K562 (cell line): ENCODE measurements at regions not wholly inside any gene's neighbourhood (a gene's known extent, or its start where the extent isn't known, plus 50 kb on each side); places are given as distances from the start of the nearest gene placed in this dataset.

Source experiments
- ATAC-seq: fragments of 200-7000 bp; cut with Tn5 transposase; 3 replicates; pipeline ENCODE4 v1.9.1; 2020; ENCODE audit warnings: moderate library complexity
- BruUV-seq: library from RNA; stranded (reverse); fragments of 400-500 nt; replicated peaks from 2 replicates; lab custom pipeline; 2021; lab: Mats Ljungman, UMichigan
- CTCF ChIA-PET: fragments of 300-600 bp; formaldehyde crosslinking; extraction: SDS; loops from one replicate; lab custom pipeline; 2021; ENCODE audit warnings: low intra/inter-chr PET ratio; lab: Yijun Ruan, JAX
- POLR2A ChIA-PET: fragments of 300-600, 350-650 bp; sonication (Branson Sonifier 250); formaldehyde crosslinking; extraction: SDS; loops from one replicate; lab custom pipeline; 2021; ENCODE audit warnings: antibody characterized with exemption, inconsistent platforms; lab: Yijun Ruan, JAX
- DNase-seq, 4 experiments: peaks; one replicate each; pipeline versions ENCODE4 v3.0.0 to v3.0.0-alpha.2; 2011 to 2018; ENCODE audit warnings: low spot score in 3 of 4, mixed read lengths in 3 of 4; ENCODE audit errors: extremely low read depth in 1 of 4
- FAIRE-seq: peaks from 2 replicates; lab custom pipeline; 2011; peaks lifted over from hg19 to GRCh38; lab: Jason Lieb, UNC
- H2AFZ ChIP-seq: 2 replicates; pipeline ENCODE4 v1.6.0; 2011; ENCODE audit warnings: low read depth, low read length, control low read depth, inconsistent platforms
- H3K27ac ChIP-seq: fragments of 200-600 bp; 3 replicates; pipeline ENCODE4 v1.8.0; 2011; ENCODE audit warnings: low read depth, mild to moderate bottlenecking, control low read depth, inconsistent platforms, low read length, moderate library complexity, mixed read lengths; ENCODE audit errors: extremely low read depth
- H3K27me3 ChIP-seq, 2 experiments: fragments of 300-600 bp in 1 of 2; 2 replicates in 1 of 2; 3 replicates in 1 of 2; pipeline versions ENCODE4 v1.6.0 to v1.8.0; 2011; ENCODE audit warnings: inconsistent platforms in 2 of 2, low read length in 2 of 2, mild to moderate bottlenecking in 1 of 2, mixed read lengths in 1 of 2, moderate library complexity in 1 of 2; ENCODE audit not compliant: control insufficient read depth in 2 of 2, insufficient read depth in 2 of 2
- H3K36me3 ChIP-seq: fragments of 300-600 bp; 3 replicates; pipeline ENCODE4 v1.8.0; 2011; ENCODE audit warnings: mild to moderate bottlenecking, low read length, inconsistent platforms; ENCODE audit not compliant: control insufficient read depth, insufficient read depth
- H3K4me1 ChIP-seq, 2 experiments: fragments of 200-600 bp in 1 of 2; replicated peaks in 1 of 2; 2 replicates in 1 of 2; 3 replicates in 1 of 2; pipeline versions ENCODE4 v1.5.1 to v1.8.0; 2011; ENCODE audit warnings: inconsistent platforms in 2 of 2, low read length in 2 of 2, mild to moderate bottlenecking in 1 of 2, mixed read lengths in 1 of 2, moderate library complexity in 1 of 2; ENCODE audit not compliant: control insufficient read depth in 2 of 2, insufficient read depth in 2 of 2
- H3K4me2 ChIP-seq: 2 replicates; pipeline ENCODE4 v1.6.1; 2011; ENCODE audit warnings: low read length, control low read depth, inconsistent platforms, mixed read lengths; ENCODE audit not compliant: insufficient read depth
- H3K4me3 ChIP-seq: fragments of 200-600 bp; sonication (generic), shearing (Covaris generic); 2 replicates; pipeline ENCODE4 v1.5.1; 2016; ENCODE audit warnings: control low read depth, inconsistent platforms
- H3K79me2 ChIP-seq: fragments of 200-600 bp; 3 replicates; pipeline ENCODE4 v1.8.0; 2011; ENCODE audit warnings: low read length, inconsistent platforms; ENCODE audit not compliant: control insufficient read depth, insufficient read depth
- H3K9ac ChIP-seq, 2 experiments: 2 replicates each; pipeline versions ENCODE4 v1.6.0 to v1.6.1; 2011; ENCODE audit warnings: low read depth in 2 of 2, low read length in 2 of 2, control low read depth in 1 of 2, inconsistent platforms in 1 of 2, mild to moderate bottlenecking in 1 of 2, mixed read lengths in 1 of 2; ENCODE audit not compliant: insufficient read depth in 1 of 2
- H3K9me1 ChIP-seq: one replicate; pipeline ENCODE4 v1.6.0; 2011; ENCODE audit warnings: inconsistent platforms, mild to moderate bottlenecking, low read length, moderate library complexity; ENCODE audit not compliant: control insufficient read depth, insufficient read depth
- H3K9me3 ChIP-seq: replicated peaks from 2 replicates; pipeline ENCODE4 v1.5.1; 2011; ENCODE audit warnings: low read depth, low read length, inconsistent platforms; ENCODE audit not compliant: control insufficient read depth, insufficient read depth
- H4K20me1 ChIP-seq: replicated peaks from 2 replicates; pipeline ENCODE4 v1.6.1; 2011; ENCODE audit warnings: low read length, inconsistent platforms, mixed read lengths; ENCODE audit not compliant: control insufficient read depth, insufficient read depth
- BHLHE40 ChIP-seq: IDR thresholded peaks from 2 replicates; pipeline ENCODE4 v1.6.1; 2011; ENCODE audit warnings: low read length, improper control_type of control experiment
- NR2C2 ChIP-seq, 2 experiments: fragments of 200-800 bp in 1 of 2; sonication (Bioruptor generic) in 1 of 2; sonication (generic) in 1 of 2; formaldehyde crosslinking in 1 of 2; IDR thresholded peaks; 2 replicates each; pipeline versions ENCODE4 v1.6.1 to v1.8.0; 2016 to 2022; ENCODE audit warnings: mild to moderate bottlenecking in 1 of 2, missing compliant biosample characterization in 1 of 2, missing genetic modification characterization in 1 of 2, missing genetic modification reagents in 1 of 2
- WGBS: fragments of 100-300 bp; shearing (Covaris generic); methylation state at CpG from one replicate; pipeline ENCODE4 v1.1.6; 2016; ENCODE audit warnings: low coverage, mixed read lengths; ENCODE audit not compliant: insufficient coverage; ENCODE audit errors: missing lambda C conversion rate; 5-methylcytosine and 5-hydroxymethylcytosine counted together
- in situ Hi-C: fragments of 300-500 bp; cut with MboI; formaldehyde crosslinking; loops from 4 replicates; pipeline ENCODE4 v1.15.0; 2018; ENCODE audit warnings: inconsistent platforms, mixed read lengths
- intact Hi-C: fragments of 100-400 bp; cut with micrococcal nuclease; formaldehyde crosslinking; loops from 2 replicates; pipeline ENCODE4 v1.14.2; 2022
- TF ChIP-seq, protein P1 (sequence below): fragments of 450-650 bp; IDR thresholded peaks from one replicate; pipeline ENCODE4 v1.6.1; 2018; ENCODE audit warnings: mild to moderate bottlenecking, moderate library complexity; ENCODE audit not compliant: partially characterized antibody
- TF ChIP-seq, protein P2 (sequence below): sonication (generic); formaldehyde crosslinking; IDR thresholded peaks from 2 replicates; pipeline ENCODE4 v1.9.0; 2022; ENCODE audit warnings: mild to moderate bottlenecking, missing genetic modification reagents

GRCh38 chr2:64866797-64867196 is 122.4 kb upstream of the SLC1A4 start:
- intact Hi-C loops (loop anchor here (5.0 kb wide), 1 partner anchor 534 kb away; no protein-coding TSS in a partner anchor), in situ Hi-C loops (no loop called here)
- H2AFZ ChIP-seq = peak overlapping the region; percentile 79
- peak; percentile 40 for FAIRE-seq
- 16% methylated on average over 8 of the region's 8 CpGs for WGBS
- no peak overlapping the region for H3K27ac ChIP-seq
- ATAC-seq = no peak; the same call in 2 of the 3 replicates
- POLR2A ChIA-PET = interaction anchor here (0.7 to 1.3 kb wide), 4 partner anchors 8 to 222 kb away, joined by 3 to 6 read pairs (median 4); no protein-coding TSS in a partner anchor
- H3K79me2 ChIP-seq = no peaks in the 10 kb centered on the region
- peaks cover 15 to 20% of the 10 kb centered on the region in 2 experiments for H3K4me1 ChIP-seq
- H3K4me2 ChIP-seq = 0 out of 2 replicates have a peak overlapping the region, but pooled peaks have one; percentile 9
- CTCF ChIA-PET = interaction anchor here (2.9 to 3.6 kb wide), 2 partner anchors 220 to 280 kb away, joined by 25 read pairs; no protein-coding TSS in a partner anchor
- H3K4me3 ChIP-seq = no peak overlapping the region
- no peaks in the 10 kb centered on the region for H4K20me1 ChIP-seq
- H3K36me3 ChIP-seq = no peaks in the 10 kb centered on the region
- H3K9me3 ChIP-seq = peaks cover 4% of the 10 kb centered on the region; the same call in 1 of the 2 replicates
- peak overlapping the region in 1 of 2 experiments; percentile 49; a peak in 1 of 4 replicates for H3K9ac ChIP-seq
- TF ChIP-seq, protein P1, sequence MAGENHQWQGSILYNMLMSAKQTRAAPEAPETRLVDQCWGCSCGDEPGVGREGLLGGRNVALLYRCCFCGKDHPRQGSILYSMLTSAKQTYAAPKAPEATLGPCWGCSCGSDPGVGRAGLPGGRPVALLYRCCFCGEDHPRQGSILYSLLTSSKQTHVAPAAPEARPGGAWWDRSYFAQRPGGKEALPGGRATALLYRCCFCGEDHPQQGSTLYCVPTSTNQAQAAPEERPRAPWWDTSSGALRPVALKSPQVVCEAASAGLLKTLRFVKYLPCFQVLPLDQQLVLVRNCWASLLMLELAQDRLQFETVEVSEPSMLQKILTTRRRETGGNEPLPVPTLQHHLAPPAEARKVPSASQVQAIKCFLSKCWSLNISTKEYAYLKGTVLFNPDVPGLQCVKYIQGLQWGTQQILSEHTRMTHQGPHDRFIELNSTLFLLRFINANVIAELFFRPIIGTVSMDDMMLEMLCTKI = no peak
- TF ChIP-seq NR2C2 (CRISPR knock-in tag; IDR thresholded peaks at IDR 0.05) (no peak), NR2C2 (tag; IDR thresholded peaks at IDR 0.05) (peak; percentile 61), BHLHE40 (0 out of 2 replicates have a peak, but pooled peaks have one; percentile 12)
- TF ChIP-seq, protein P2, sequence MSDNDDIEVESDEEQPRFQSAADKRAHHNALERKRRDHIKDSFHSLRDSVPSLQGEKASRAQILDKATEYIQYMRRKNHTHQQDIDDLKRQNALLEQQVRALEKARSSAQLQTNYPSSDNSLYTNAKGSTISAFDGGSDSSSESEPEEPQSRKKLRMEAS (CRISPR knock-in tag) = 0 out of 2 replicates have a peak, but pooled peaks have one; percentile 32
- H3K9me1 ChIP-seq = no peaks in the 10 kb centered on the region
- no peak for DNase-seq
- no TSS peak for BruUV-seq
- H3K27me3 ChIP-seq = no peaks in the 10 kb centered on the region
